ENCODE measurements at regions not wholly inside any gene's neighbourhood (a gene's known extent, or its start where the extent isn't known, plus 50 kb on each side); places are given as distances from the start of the nearest gene placed in this dataset.
"Not testable (repeated sequence)": the region's sequence is repeated elsewhere in the genome, so short reads cannot be mapped to it uniquely, and the experiment has no call there.

- TF ChIP-seq POLR2AphosphoS5 (IDR thresholded peaks at IDR 0.05; ENCODE audit: low read depth, low read length): no peak
- no peak for TF ChIP-seq POLR2A (IDR thresholded peaks at IDR 0.05; ENCODE audit: low read depth, low read length)
- TF ChIP-seq TAF1 (IDR thresholded peaks at IDR 0.05; ENCODE audit: borderline replicate concordance, low read depth, low read length): no peak
- no peak for DNase-seq (ENCODE audit: insufficient read length)
- no peak for FAIRE-seq
These were observed 164.8 kb downstream of the HINT1 start for GRCh38 chr5:131000289-131000688.

- not testable (repeated sequence) for DNase-seq (ENCODE audit: insufficient read length); FAIRE-seq
These were observed 168.3 kb downstream of the HINT1 start for GRCh38 chr5:130996720-130997119.

GRCh38 chr5:130995851-130996250 is 169.2 kb downstream of the HINT1 start:
- FAIRE-seq (no peak), DNase-seq (ENCODE audit: insufficient read length) (no peak)
- TF ChIP-seq POLR2A (IDR thresholded peaks at IDR 0.05; ENCODE audit: low read depth, low read length): no peak
- no peak for TF ChIP-seq POLR2AphosphoS5 (IDR thresholded peaks at IDR 0.05; ENCODE audit: low read depth, low read length)
- TF ChIP-seq TAF1 (IDR thresholded peaks at IDR 0.05; ENCODE audit: borderline replicate concordance, low read depth, low read length): no peak

GRCh38 chr5:130995254-130995515 is 169.9 kb downstream of the HINT1 start:
- no peak for TF ChIP-seq TAF1 (IDR thresholded peaks at IDR 0.05; ENCODE audit: borderline replicate concordance, low read depth, low read length)
- no peak for TF ChIP-seq POLR2A (IDR thresholded peaks at IDR 0.05; ENCODE audit: low read depth, low read length)
- DNase-seq (ENCODE audit: insufficient read length): no peak

GRCh38 chr5:130994496-130995253 is 170.4 kb downstream of the HINT1 start:
- no peak for DNase-seq (ENCODE audit: insufficient read length)
- TF ChIP-seq POLR2A (IDR thresholded peaks at IDR 0.05; ENCODE audit: low read depth, low read length) (no peak), TAF1 (IDR thresholded peaks at IDR 0.05; ENCODE audit: borderline replicate concordance, low read depth, low read length) (no peak), POLR2AphosphoS5 (IDR thresholded peaks at IDR 0.05; ENCODE audit: low read depth, low read length) (no peak)
- no peak for FAIRE-seq

More at GRCh38 chr5:130995254-130995515, 169.9 kb downstream of the HINT1 start:
- FAIRE-seq: no peak

- DNase-seq (ENCODE audit: insufficient read length) (no peak), FAIRE-seq (no peak)
- TF ChIP-seq TAF1 (IDR thresholded peaks at IDR 0.05; ENCODE audit: borderline replicate concordance, low read depth, low read length): no peak
These were observed 172.4 kb downstream of the HINT1 start for GRCh38 chr5:130992621-130993020.

GRCh38 chr5:130992095-130992494 is 173.0 kb downstream of the HINT1 start:
- DNase-seq (ENCODE audit: insufficient read length) (no peak), FAIRE-seq (no peak)
- TF ChIP-seq POLR2A (IDR thresholded peaks at IDR 0.05; ENCODE audit: low read depth, low read length): no peak
- no peak for TF ChIP-seq TAF1 (IDR thresholded peaks at IDR 0.05; ENCODE audit: borderline replicate concordance, low read depth, low read length)
- TF ChIP-seq POLR2AphosphoS5 (IDR thresholded peaks at IDR 0.05; ENCODE audit: low read depth, low read length): no peak

GRCh38 chr5:130985776-130986175 is 179.3 kb downstream of the HINT1 start:
- DNase-seq (ENCODE audit: insufficient read length) (no peak), FAIRE-seq (no peak)
- TF ChIP-seq POLR2A (IDR thresholded peaks at IDR 0.05; ENCODE audit: low read depth, low read length) (no peak), TAF1 (IDR thresholded peaks at IDR 0.05; ENCODE audit: borderline replicate concordance, low read depth, low read length) (no peak), POLR2AphosphoS5 (IDR thresholded peaks at IDR 0.05; ENCODE audit: low read depth, low read length) (no peak)

- DNase-seq (ENCODE audit: insufficient read length): no peak
- no peak for TF ChIP-seq POLR2AphosphoS5 (IDR thresholded peaks at IDR 0.05; ENCODE audit: low read depth, low read length)
- TF ChIP-seq POLR2A (IDR thresholded peaks at IDR 0.05; ENCODE audit: low read depth, low read length): no peak
- TF ChIP-seq TAF1 (IDR thresholded peaks at IDR 0.05; ENCODE audit: borderline replicate concordance, low read depth, low read length): no peak
- no peak for FAIRE-seq
These were observed 183.4 kb downstream of the HINT1 start for GRCh38 chr5:130981663-130982062.

GRCh38 chr5:130978475-130978874 is 186.6 kb downstream of the HINT1 start:
- DNase-seq (ENCODE audit: insufficient read length) (no peak), FAIRE-seq (no peak)
- TF ChIP-seq POLR2AphosphoS5 (IDR thresholded peaks at IDR 0.05; ENCODE audit: low read depth, low read length) (no peak), TAF1 (IDR thresholded peaks at IDR 0.05; ENCODE audit: borderline replicate concordance, low read depth, low read length) (no peak), POLR2A (IDR thresholded peaks at IDR 0.05; ENCODE audit: low read depth, low read length) (no peak)

- DNase-seq (ENCODE audit: insufficient read length): no peak
- FAIRE-seq: no peak
- no peak for TF ChIP-seq POLR2AphosphoS5 (IDR thresholded peaks at IDR 0.05; ENCODE audit: low read depth, low read length)
These were observed 188.6 kb downstream of the HINT1 start for GRCh38 chr5:130976493-130976892.

GRCh38 chr5:130975847-130976246 is 189.2 kb downstream of the HINT1 start:
- FAIRE-seq: no peak
- TF ChIP-seq POLR2AphosphoS5 (IDR thresholded peaks at IDR 0.05; ENCODE audit: low read depth, low read length) (no peak), TAF1 (IDR thresholded peaks at IDR 0.05; ENCODE audit: borderline replicate concordance, low read depth, low read length) (no peak), POLR2A (IDR thresholded peaks at IDR 0.05; ENCODE audit: low read depth, low read length) (no peak)
- no peak for DNase-seq (ENCODE audit: insufficient read length)

GRCh38 chr5:130975299-130975698 is 189.8 kb downstream of the HINT1 start:
- DNase-seq (ENCODE audit: insufficient read length): no peak
- no peak for FAIRE-seq
- TF ChIP-seq POLR2AphosphoS5 (IDR thresholded peaks at IDR 0.05; ENCODE audit: low read depth, low read length): no peak
- TF ChIP-seq TAF1 (IDR thresholded peaks at IDR 0.05; ENCODE audit: borderline replicate concordance, low read depth, low read length): no peak
- no peak for TF ChIP-seq POLR2A (IDR thresholded peaks at IDR 0.05; ENCODE audit: low read depth, low read length)
